GM23248 (cell line): ENCODE measurements at regions not wholly inside any gene's neighbourhood (a gene's known extent, or its start where the extent isn't known, plus 50 kb on each side); places are given as distances from the start of the nearest gene placed in this dataset.

Source experiments
- EZH2 ChIP-seq: fragments of 200-600 bp; sonication (generic); IDR thresholded peaks from 2 replicates; pipeline ENCODE4 v1.6.1; 2018; ENCODE audit warnings: antibody characterized with exemption, mild to moderate bottlenecking; ENCODE audit not compliant: insufficient read depth, poor library complexity, severe bottlenecking
- EZH2phosphoT487 ChIP-seq: fragments of 200-600 bp; sonication (generic); IDR thresholded peaks from 2 replicates; pipeline ENCODE4 v1.6.1; 2018; ENCODE audit warnings: antibody characterized with exemption, moderate library complexity, mild to moderate bottlenecking, low read depth; ENCODE audit not compliant: insufficient read depth

- TF ChIP-seq EZH2 (no peak), EZH2phosphoT487 (no peak)
Measured at GRCh38 chr5:169415948-169416347, 115.0 kb upstream of the SLIT3 start.
